ENCODE measurements at regions not wholly inside any gene's neighbourhood (a gene's known extent, or its start where the extent isn't known, plus 50 kb on each side); places are given as distances from the start of the nearest gene placed in this dataset.

- no peak for DNase-seq (ENCODE audit: low spot score)
These were observed 81.1 kb upstream of the RFX8 start for GRCh38 chr2:101556033-101556459.

DNA sequence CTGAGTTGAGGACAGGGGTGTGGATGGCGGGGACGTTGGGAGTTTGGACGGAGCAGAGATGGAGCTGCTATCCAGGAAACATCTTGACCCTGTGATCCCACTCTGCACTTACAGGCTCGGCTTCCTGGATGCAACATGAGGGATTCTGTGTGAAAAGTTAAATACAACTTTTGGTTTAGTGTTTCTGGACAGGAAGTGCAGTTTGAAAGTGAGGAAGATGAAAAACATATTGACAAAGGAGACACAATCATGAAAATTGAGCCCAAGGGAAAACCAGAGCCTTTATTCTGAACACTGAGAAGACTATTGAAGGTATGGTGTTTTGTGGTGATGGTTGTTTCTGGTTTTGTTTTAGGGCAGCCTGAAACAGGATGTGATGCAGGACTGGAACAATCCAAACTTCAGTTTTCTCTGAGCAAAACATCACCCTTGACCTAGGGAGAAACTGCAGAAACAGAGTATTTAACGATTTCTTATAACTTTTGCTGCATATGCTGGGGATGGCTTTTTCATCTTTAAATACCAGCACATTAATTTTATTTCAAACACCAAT lies 76.5 kb upstream of the RFX8 start:
- no peak for DNase-seq (ENCODE audit: low spot score)

- DNase-seq (ENCODE audit: low spot score), result no peak
These were observed 75.6 kb upstream of the RFX8 start for GRCh38 chr2:101550555-101550954.

- no peak for DNase-seq (ENCODE audit: low spot score)
These were observed 74.5 kb upstream of the RFX8 start for GRCh38 chr2:101549371-101549770.

DNA sequence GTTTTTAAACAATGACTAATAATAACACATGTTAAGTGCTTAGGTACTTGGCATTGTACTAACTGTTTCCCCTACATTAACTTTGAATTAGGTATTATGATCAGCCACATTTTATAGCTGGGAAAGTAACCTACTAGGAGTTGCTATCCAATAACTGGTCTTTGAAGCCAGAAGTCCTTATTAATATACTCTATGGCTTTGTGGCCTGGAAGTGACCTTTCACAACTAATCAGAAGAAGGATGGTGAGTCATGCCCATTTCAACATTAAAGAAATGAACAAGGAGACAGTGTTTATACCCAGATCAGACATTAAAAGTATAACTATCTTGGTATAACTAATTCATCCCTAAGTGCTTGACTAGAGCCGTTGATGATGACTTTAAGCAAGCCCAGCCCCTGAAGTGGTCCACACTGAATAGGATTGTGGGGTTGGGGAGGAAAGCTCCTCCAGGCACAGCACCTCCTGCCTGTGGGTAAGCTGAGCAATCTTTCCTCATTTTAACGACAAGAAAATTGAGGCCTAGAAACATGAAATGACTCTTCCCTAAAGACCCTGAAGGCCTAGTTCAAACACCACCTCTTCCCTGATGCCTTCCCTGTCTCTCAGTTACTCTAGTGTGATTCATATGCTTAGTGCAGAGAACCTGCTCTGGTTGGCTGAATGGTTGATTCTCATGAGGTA lies 71.6 kb upstream of the RFX8 start:
- DNase-seq (ENCODE audit: low spot score), result peak; percentile 40

DNA sequence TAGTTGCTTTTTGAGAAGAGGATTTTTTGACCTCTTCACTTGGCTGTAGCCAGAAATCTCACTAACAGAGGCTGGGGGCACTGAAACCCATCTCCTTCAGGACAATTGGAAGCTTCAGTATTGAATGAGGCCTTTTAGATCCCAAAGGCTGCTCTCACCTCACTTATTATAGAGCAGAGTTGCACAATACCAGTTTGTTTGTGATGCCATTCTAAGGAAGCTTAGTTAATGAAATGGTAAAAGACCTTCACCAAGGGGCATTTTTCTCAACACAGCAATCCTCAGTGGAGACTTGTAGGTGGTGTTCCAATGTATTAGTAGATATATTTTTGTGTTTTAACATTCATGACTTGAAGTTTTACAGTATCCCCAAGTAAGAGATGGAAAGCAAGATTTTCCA lies 71.0 kb upstream of the RFX8 start:
- no peak for DNase-seq (ENCODE audit: low spot score)

DNA sequence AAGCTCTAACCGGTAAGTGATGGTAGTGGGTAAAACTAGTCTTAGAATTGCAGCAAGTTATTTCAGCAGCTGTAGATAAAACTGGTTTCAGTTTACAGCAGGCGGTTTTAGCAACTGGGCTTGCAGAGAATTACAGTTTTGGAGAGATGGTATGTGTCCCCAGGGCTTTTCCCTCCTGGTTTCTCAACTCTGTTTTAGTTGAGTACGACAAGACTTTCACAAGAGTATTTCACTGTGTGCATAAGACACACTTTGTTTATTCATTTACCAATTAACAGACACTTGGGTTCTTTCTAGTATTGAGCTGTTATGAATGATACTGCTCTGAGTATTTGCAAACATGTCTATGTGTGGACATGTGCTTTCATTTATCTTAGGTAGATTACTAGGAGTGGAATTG lies 65.6 kb upstream of the RFX8 start:
- peak; percentile 24 for DNase-seq (ENCODE audit: low spot score)

DNA sequence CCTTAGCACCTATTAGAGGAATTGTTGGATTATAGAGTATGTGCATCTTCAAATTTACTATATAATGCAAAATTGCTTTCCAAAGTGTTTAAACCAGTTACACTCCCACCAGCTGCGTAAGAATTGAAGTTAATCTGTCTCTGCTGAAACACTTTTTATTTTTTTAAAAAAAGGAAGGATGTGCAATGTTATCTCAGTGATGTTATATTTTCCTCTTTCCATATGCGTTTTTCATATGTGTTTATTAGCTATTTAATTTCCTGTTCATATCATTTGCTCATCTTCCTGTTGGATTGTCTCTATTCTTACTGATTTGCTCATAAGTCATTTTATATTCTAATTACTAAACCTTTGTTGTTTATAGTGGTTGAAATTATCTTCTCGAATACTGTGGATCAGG lies 63.2 kb upstream of the RFX8 start:
- no peak for DNase-seq (ENCODE audit: low spot score)

DNA sequence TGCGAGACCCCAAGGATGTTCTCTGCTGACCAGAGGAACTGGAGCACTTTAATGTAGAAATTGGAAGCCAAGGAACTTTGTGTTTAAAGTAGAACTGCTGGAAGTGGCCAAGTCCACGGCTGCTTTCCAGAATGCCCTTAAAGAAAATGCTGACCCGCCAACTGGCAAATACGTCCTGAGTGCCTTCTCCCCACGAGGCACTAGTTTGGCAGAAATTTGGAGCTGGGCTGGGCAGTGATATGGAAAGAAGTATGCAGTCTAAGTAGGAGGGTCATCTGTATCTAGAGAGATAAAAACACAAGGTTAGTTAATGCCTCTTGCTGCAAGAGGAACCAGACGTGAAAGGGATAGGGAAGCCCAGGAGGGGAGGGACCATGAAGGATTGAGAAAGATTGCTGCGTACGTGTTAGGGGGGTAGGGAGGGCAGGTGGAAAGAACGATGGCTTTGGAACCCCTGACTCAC lies 59.3 kb upstream of the RFX8 start:
- DNase-seq (ENCODE audit: low spot score), result no peak

- no peak for DNase-seq (ENCODE audit: low spot score)
These were observed 58.7 kb upstream of the RFX8 start for GRCh38 chr2:101533561-101534148.

GRCh38 chr2:101528501-101528900 lies 53.6 kb upstream of the RFX8 start:
- no peak for DNase-seq (ENCODE audit: low spot score)

DNA sequence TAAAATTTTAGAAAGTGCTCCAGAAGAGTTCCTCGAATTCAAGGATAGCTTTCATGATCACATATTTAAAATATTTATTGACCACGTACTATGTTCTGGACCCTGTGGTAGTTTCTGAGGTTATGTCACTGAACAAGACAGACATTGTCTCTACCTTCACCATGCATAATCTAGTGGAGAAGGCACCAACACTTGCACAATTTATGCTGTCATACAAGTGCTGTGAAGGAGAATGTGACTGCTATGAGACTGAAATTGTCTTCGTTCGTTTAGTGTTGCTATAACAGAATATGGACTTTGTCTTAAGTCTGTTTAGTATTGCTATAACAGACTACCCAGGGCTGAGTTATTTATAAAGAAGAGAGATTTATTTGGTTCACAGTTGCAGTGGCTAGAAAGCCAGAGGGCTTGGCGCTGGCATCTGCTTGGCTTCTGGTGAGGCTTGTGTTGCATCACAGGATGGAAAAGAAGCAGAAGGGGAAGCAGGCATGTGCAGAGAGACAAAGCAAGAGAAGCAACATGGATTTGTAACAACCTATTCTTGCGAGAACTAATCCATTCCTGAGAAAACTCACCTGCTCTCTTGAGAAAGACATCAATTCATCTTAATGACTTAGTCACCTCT lies 50.0 kb upstream of the RFX8 start:
- peak; percentile 23 for DNase-seq (ENCODE audit: low spot score)

Measured in AG20443 (cell line).